IMR-90 (cell line): ENCODE measurements at regions not wholly inside any gene's neighbourhood (a gene's known extent, or its start where the extent isn't known, plus 50 kb on each side); places are given as distances from the start of the nearest gene placed in this dataset.

ENCODE experiments used
- ATAC-seq: fragments of 200-7000 bp; cut with Tn5 transposase; 2 replicates; pipeline ENCODE4 v1.9.1; 2020; ENCODE audit warnings: low read depth, mild to moderate bottlenecking, moderate library complexity
- BruUV-seq: library from RNA; stranded (reverse); fragments of 400-500 nt; replicated peaks from 2 replicates; lab custom pipeline; 2021; lab: Mats Ljungman, UMichigan
- CTCF ChIA-PET: fragments of 300-600 bp; formaldehyde crosslinking; extraction: SDS; loops from one replicate; lab custom pipeline; 2021; ENCODE audit warnings: antibody characterized with exemption; lab: Yijun Ruan, JAX
- POLR2A ChIA-PET: fragments of 300-600 bp; sonication (Branson Sonifier 250); formaldehyde crosslinking; loops from one replicate; lab custom pipeline; 2022; ENCODE audit warnings: antibody characterized with exemption; ENCODE audit not compliant: unreplicated experiment; lab: Charles Lee
- DNase-seq: peaks from one replicate; pipeline ENCODE4 v3.0.0; 2013
- H2AFZ ChIP-seq: replicated peaks from 2 replicates; pipeline ENCODE3; 2013; ENCODE audit warnings: low read length, mild to moderate bottlenecking; ENCODE audit not compliant: poor library complexity
- H2AK5ac ChIP-seq: 2 replicates; pipeline ENCODE4 v1.6.1; 2013; ENCODE audit warnings: low read depth, low read length, inconsistent platforms
- H2AK9ac ChIP-seq: replicated peaks from 2 replicates; pipeline ENCODE3; 2013; ENCODE audit warnings: mild to moderate bottlenecking, low read depth, low read length, moderate library complexity; ENCODE audit not compliant: poor library complexity
- H2BK120ac ChIP-seq: 2 replicates; pipeline ENCODE4 v1.6.1; 2013; ENCODE audit warnings: low read depth, low read length, inconsistent platforms
- H2BK15ac ChIP-seq: 3 replicates; pipeline ENCODE4 v1.6.1; 2013; ENCODE audit warnings: low read depth, low read length, inconsistent platforms
- H2BK20ac ChIP-seq: 2 replicates; pipeline ENCODE4 v1.6.1; 2013; ENCODE audit warnings: low read depth, mild to moderate bottlenecking, inconsistent platforms, low read length, moderate library complexity
- H2BK5ac ChIP-seq: 2 replicates; pipeline ENCODE4 v1.6.1; 2013; ENCODE audit warnings: mild to moderate bottlenecking, low read depth, low read length, inconsistent platforms; ENCODE audit not compliant: poor library complexity, severe bottlenecking
- H3K14ac ChIP-seq: replicated peaks from 2 replicates; pipeline ENCODE4 v1.6.1; 2013; ENCODE audit warnings: low read depth, low read length, inconsistent platforms
- H3K18ac ChIP-seq: 2 replicates; pipeline ENCODE4 v1.6.1; 2013; ENCODE audit warnings: low read depth, low read length, control low read depth
- H3K23ac ChIP-seq: 2 replicates; pipeline ENCODE4 v1.6.1; 2013; ENCODE audit warnings: low read depth, low read length, inconsistent platforms
- H3K27ac ChIP-seq: 2 replicates; pipeline ENCODE4 v1.5.1; 2013; ENCODE audit warnings: mild to moderate bottlenecking, control low read depth, low read length; ENCODE audit not compliant: insufficient read depth
- H3K27me3 ChIP-seq: 2 replicates; pipeline ENCODE4 v1.6.1; 2013; ENCODE audit warnings: low read length; ENCODE audit not compliant: control insufficient read depth, insufficient read depth
- H3K36me3 ChIP-seq: 2 replicates; pipeline ENCODE4 v1.6.1; 2013; ENCODE audit warnings: low read length, mixed read lengths; ENCODE audit not compliant: control insufficient read depth, insufficient read depth
- H3K4ac ChIP-seq: 2 replicates; pipeline ENCODE4 v1.6.1; 2013; ENCODE audit warnings: low read depth, low read length, inconsistent platforms
- H3K4me1 ChIP-seq: 2 replicates; pipeline ENCODE4 v1.6.1; 2013; ENCODE audit warnings: low read length, mixed read lengths; ENCODE audit not compliant: control insufficient read depth, insufficient read depth
- H3K4me2 ChIP-seq: 2 replicates; pipeline ENCODE4 v1.6.1; 2013; ENCODE audit warnings: low read depth, mild to moderate bottlenecking, control low read depth, low read length, moderate library complexity
- H3K4me3 ChIP-seq: 2 replicates; pipeline ENCODE4 v1.5.1; 2013; ENCODE audit warnings: low read depth, mild to moderate bottlenecking, control low read depth, low read length, moderate library complexity; ENCODE audit not compliant: insufficient read depth
- H3K56ac ChIP-seq: 2 replicates; pipeline ENCODE4 v1.6.1; 2013; ENCODE audit warnings: low read length, inconsistent platforms; ENCODE audit not compliant: insufficient read depth; ENCODE audit errors: extremely low read depth
- H3K79me1 ChIP-seq, 2 experiments: 2 replicates each; pipeline ENCODE4 v1.6.1; 2013; ENCODE audit warnings: low read length in 2 of 2, inconsistent platforms in 1 of 2, low read depth in 1 of 2
- H3K9ac ChIP-seq: 2 replicates; pipeline ENCODE4 v1.6.1; 2013; ENCODE audit warnings: low read depth, low read length, control low read depth
- H3K9me1 ChIP-seq: 2 replicates; pipeline ENCODE4 v1.6.1; 2013; ENCODE audit warnings: low read length, inconsistent platforms; ENCODE audit not compliant: insufficient read depth
- H3K9me3 ChIP-seq: 2 replicates; pipeline ENCODE4 v1.6.1; 2013; ENCODE audit warnings: low read length; ENCODE audit not compliant: control insufficient read depth, insufficient read depth
- H4K20me1 ChIP-seq: 2 replicates; pipeline ENCODE4 v1.6.1; 2013; ENCODE audit warnings: low read length, inconsistent platforms; ENCODE audit not compliant: insufficient read depth
- H4K5ac ChIP-seq: 2 replicates; pipeline ENCODE4 v1.6.1; 2013; ENCODE audit warnings: mild to moderate bottlenecking, low read depth, low read length, control low read depth
- H4K8ac ChIP-seq, 2 experiments: 2 replicates each; pipeline ENCODE4 v1.6.1; 2013; ENCODE audit warnings: low read depth in 2 of 2, low read length in 2 of 2, control low read depth in 1 of 2, inconsistent platforms in 1 of 2
- H4K91ac ChIP-seq: 2 replicates; pipeline ENCODE4 v1.6.1; 2013; ENCODE audit warnings: low read depth, low read length, inconsistent platforms; ENCODE audit not compliant: insufficient read depth
- BHLHE40 ChIP-seq: fragments of 150-350 bp; IDR thresholded peaks from 2 replicates; pipeline ENCODE4 v1.6.1; 2016; ENCODE audit warnings: mild to moderate bottlenecking, low read depth, low read length
- CEBPB ChIP-seq: IDR thresholded peaks from 2 replicates; pipeline ENCODE4 v1.6.1; 2012; ENCODE audit warnings: low read depth, low read length, improper control_type of control experiment
- FOS ChIP-seq: fragments of 150-350 bp; IDR thresholded peaks from 2 replicates; pipeline ENCODE4 v1.6.1; 2016; ENCODE audit warnings: low read depth, low read length
- MAFK ChIP-seq: IDR thresholded peaks from 2 replicates; pipeline ENCODE4 v1.6.1; 2012; ENCODE audit warnings: low read depth, low read length, improper control_type of control experiment
- MAZ ChIP-seq: IDR thresholded peaks from 2 replicates; pipeline ENCODE4 v1.6.1; 2012; ENCODE audit warnings: low read depth, mild to moderate bottlenecking, low read length, improper control_type of control experiment, moderate library complexity, borderline replicate concordance
- MXI1 ChIP-seq: IDR thresholded peaks from 2 replicates; pipeline ENCODE4 v1.6.1; 2012; ENCODE audit warnings: low read depth, mild to moderate bottlenecking, low read length, moderate library complexity, borderline replicate concordance
- POLR2A ChIP-seq: IDR thresholded peaks from 2 replicates; pipeline ENCODE4 v1.6.1; 2012; ENCODE audit warnings: mild to moderate bottlenecking, low read depth, low read length
- RCOR1 ChIP-seq: IDR thresholded peaks from 2 replicates; pipeline ENCODE4 v1.6.1; 2012; ENCODE audit warnings: mild to moderate bottlenecking, low read length, improper control_type of control experiment; ENCODE audit not compliant: insufficient replicate concordance
- RFX5 ChIP-seq: IDR thresholded peaks from 2 replicates; pipeline ENCODE4 v1.8.0; 2012; ENCODE audit warnings: low read depth, mild to moderate bottlenecking, low read length, moderate library complexity
- WGBS, 2 experiments: methylation state at CpG; one replicate each; pipeline versions ENCODE4 v1.1.5 to v1.1.7; 2013; ENCODE audit warnings: missing lambda C conversion rate in 2 of 2; ENCODE audit not compliant: insufficient read length in 1 of 2; ENCODE audit errors: extremely low coverage in 2 of 2; 5-methylcytosine and 5-hydroxymethylcytosine counted together
- dilution Hi-C: fragments of 300-500 bp; cut with HindIII; formaldehyde crosslinking; loops from one replicate; pipeline ENCODE4 v1.14.3; 2018; ENCODE audit warnings: low sequenced_read_pairs; ENCODE audit not compliant: unreplicated experiment
- in situ Hi-C: fragments of 300-500 bp; cut with MboI; formaldehyde crosslinking; loops from 3 replicates; pipeline ENCODE4 v1.14.3; 2019; ENCODE audit warnings: low sequenced_read_pairs, inconsistent platforms, mixed read lengths
- intact Hi-C: fragments of 100-400 bp; cut with micrococcal nuclease; formaldehyde crosslinking; loops from 2 replicates; pipeline ENCODE4 v1.10.0; 2022
- TF ChIP-seq, protein P1 (sequence below): fragments of 150-350 bp; IDR thresholded peaks from 2 replicates; pipeline ENCODE4 v1.6.1; 2016; ENCODE audit warnings: low read depth, mild to moderate bottlenecking, low read length, moderate library complexity, borderline replicate concordance

DNA sequence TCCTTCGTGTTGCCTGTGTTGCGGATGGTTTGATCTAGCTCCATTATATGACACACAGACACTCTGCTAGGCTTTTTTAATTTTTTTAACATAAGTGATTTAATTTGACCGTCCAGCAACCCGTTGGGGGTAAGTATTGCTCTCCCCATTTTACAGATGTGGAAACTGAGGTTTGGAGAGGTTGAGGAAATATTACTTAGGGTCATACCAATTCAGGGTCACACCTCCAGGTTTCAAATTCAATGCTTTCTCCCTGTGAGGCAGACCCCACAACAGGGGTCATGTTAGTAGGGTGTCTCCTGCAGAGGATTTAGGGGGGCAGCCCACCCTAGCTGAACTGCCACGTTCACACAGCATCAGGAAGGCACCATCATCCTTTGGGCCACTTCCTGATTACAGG lies 179.4 kb downstream of the COPRS start:
- ATAC-seq (no peak), DNase-seq (no peak)
- no peak overlapping the region for H2BK20ac ChIP-seq
- no peak overlapping the region for H3K4ac ChIP-seq
- ChIA-PET CTCF (no interaction called here), POLR2A (no interaction called here)
- no peak overlapping the region for H3K9ac ChIP-seq
- no peak overlapping the region for H2BK15ac ChIP-seq
- H3K14ac ChIP-seq = no peak overlapping the region
- H4K5ac ChIP-seq = no peak overlapping the region
- H2BK120ac ChIP-seq = no peak overlapping the region
- no peaks in the 10 kb centered on the region for H3K27me3 ChIP-seq
- no peak overlapping the region for H4K8ac ChIP-seq
- H3K9me3 ChIP-seq = no peaks in the 10 kb centered on the region
- no peak overlapping the region for H2AFZ ChIP-seq
- no peak overlapping the region for H3K4me2 ChIP-seq
- no peak overlapping the region for H2BK5ac ChIP-seq
- 0 out of 2 replicates have a peak, but pooled peaks cover 3% of the 10 kb centered on the region for H3K9me1 ChIP-seq
- in situ Hi-C loops = loop anchor here (5.0 kb wide), 1 partner anchor 42 kb away; no protein-coding TSS in a partner anchor
- no CpG with 5 or more reads among the region's 5 CpGs for WGBS, 2 experiments
- no peak overlapping the region for H4K91ac ChIP-seq
- no peak overlapping the region for H3K4me3 ChIP-seq
- TF ChIP-seq BHLHE40 = no peak
- TF ChIP-seq RFX5 = no peak
- no peak for TF ChIP-seq CEBPB
- TF ChIP-seq RCOR1 = no peak
- no peak for TF ChIP-seq POLR2A
- TF ChIP-seq, protein P1, sequence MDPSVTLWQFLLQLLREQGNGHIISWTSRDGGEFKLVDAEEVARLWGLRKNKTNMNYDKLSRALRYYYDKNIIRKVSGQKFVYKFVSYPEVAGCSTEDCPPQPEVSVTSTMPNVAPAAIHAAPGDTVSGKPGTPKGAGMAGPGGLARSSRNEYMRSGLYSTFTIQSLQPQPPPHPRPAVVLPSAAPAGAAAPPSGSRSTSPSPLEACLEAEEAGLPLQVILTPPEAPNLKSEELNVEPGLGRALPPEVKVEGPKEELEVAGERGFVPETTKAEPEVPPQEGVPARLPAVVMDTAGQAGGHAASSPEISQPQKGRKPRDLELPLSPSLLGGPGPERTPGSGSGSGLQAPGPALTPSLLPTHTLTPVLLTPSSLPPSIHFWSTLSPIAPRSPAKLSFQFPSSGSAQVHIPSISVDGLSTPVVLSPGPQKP = no peak
- TF ChIP-seq MAFK = no peak
- no peak for TF ChIP-seq MAZ
- no peak for TF ChIP-seq FOS
- no peak for TF ChIP-seq MXI1
- dilution Hi-C loops = no loop called here
- H3K23ac ChIP-seq = no peak overlapping the region
- no peak overlapping the region for H2AK5ac ChIP-seq
- intact Hi-C loops = loop anchor here (5.0 kb wide), 1 partner anchor 32 kb away; no protein-coding TSS in a partner anchor
- no peak overlapping the region for H3K18ac ChIP-seq
- BruUV-seq = no TSS peak
- no peak overlapping the region for H3K27ac ChIP-seq
- no peak overlapping the region for H2AK9ac ChIP-seq
- H3K56ac ChIP-seq = no peak overlapping the region
- H4K20me1 ChIP-seq = no peaks in the 10 kb centered on the region
- no peaks in the 10 kb centered on the region for H3K79me1 ChIP-seq
- peaks cover 5% of the 10 kb centered on the region for H3K4me1 ChIP-seq
- no peaks in the 10 kb centered on the region for H3K36me3 ChIP-seq
